ENCODE measurements at regions not wholly inside any gene's neighbourhood (a gene's known extent, or its start where the extent isn't known, plus 50 kb on each side); places are given as distances from the start of the nearest gene placed in this dataset.
A peak's percentile ranks its signal among the peaks of the same experiment; 100 is the strongest.
"Not testable (repeated sequence)": the region's sequence is repeated elsewhere in the genome, so short reads cannot be mapped to it uniquely, and the experiment has no call there.

DNA sequence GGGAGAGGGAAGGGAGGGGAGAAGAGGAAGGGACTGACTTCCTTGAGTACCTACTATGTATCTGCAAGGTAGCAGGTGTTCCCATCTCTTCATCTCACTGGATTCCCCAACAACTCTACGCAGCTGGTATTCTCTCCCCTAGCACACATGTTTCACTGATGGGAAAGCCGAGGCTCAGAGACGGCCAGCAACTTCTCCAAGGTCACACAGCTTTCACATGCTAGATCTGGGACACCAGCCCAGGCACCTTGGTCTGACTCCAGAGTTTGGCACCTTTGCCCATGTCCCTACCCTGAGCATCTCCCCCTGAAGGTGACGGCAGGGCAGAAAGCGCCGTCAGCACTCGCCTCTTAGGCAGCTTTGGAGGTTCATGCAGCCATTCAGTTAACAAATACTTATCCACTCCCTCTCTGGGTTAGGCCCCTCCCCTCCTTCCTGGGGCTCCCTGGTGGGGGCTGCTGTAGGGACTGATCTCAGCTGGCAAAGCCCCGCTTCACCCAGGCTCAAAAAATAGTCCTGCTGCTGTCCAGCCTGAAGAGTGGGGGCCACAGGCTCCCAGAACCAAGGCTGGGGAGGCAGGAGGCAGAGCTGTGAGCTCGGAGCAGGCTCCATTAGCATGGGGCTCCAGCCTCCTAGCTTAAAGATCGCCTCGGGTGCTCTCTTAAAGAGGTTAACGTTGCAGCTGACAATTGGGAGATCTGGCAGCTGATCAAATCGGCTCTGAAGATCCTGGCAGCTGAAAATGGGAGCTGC, 79.4 kb downstream of the IGLL1 start:
- no peak for DNase-seq

- no peak for DNase-seq
Observed at GRCh38 chr22:23499845-23500500, 80.1 kb downstream of the IGLL1 start.

DNA sequence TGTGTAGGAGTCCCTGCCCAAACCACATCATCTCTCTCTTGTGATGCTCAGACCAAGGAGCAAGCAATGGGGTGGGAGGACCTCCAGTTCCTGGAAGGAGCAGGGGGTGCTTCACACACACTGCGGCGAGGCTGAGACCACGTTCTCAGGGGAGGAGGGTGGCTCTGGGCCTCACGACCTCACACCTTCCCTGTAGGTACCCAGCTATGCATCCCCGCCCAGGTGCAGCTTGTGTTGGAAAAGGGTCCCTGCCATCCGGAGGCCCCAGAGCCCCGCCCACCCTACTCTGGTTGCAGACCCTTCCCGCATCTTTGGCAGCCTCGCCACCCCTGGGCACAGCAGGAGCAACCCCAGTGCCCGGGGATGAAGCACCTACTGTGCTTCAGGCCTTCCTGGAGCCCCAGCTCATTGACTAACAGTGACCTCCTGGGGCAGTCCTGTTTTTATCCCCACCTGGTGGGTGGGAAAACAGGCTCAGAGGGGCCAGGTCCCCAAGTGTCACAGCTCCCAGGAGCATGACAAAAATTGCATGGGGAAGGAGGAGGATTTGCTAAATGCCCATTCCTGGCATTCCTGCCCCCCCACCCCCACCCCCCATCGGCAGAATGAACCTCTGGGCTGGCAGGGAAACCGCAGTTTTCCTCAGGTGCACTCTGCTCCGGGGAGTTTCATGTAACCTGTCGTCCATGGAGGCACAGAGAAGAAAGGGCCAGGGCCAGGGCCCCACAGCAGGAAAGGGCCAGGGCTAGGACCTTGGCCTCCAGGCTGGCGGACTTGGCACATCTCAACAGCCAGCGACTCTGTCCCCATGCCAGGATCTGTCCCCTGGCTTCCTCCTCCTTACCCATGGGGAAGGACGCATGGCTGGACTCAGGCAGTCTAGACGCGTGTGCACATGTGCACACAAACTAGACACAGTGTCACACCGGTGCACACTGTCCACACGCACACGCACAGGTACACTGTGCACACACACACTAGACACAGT, 81.0 kb downstream of the IGLL1 start:
- no peak for DNase-seq

- DNase-seq: not testable (repeated sequence)
Observed at GRCh38 chr22:23497889-23498288, 82.2 kb downstream of the IGLL1 start.

DNA sequence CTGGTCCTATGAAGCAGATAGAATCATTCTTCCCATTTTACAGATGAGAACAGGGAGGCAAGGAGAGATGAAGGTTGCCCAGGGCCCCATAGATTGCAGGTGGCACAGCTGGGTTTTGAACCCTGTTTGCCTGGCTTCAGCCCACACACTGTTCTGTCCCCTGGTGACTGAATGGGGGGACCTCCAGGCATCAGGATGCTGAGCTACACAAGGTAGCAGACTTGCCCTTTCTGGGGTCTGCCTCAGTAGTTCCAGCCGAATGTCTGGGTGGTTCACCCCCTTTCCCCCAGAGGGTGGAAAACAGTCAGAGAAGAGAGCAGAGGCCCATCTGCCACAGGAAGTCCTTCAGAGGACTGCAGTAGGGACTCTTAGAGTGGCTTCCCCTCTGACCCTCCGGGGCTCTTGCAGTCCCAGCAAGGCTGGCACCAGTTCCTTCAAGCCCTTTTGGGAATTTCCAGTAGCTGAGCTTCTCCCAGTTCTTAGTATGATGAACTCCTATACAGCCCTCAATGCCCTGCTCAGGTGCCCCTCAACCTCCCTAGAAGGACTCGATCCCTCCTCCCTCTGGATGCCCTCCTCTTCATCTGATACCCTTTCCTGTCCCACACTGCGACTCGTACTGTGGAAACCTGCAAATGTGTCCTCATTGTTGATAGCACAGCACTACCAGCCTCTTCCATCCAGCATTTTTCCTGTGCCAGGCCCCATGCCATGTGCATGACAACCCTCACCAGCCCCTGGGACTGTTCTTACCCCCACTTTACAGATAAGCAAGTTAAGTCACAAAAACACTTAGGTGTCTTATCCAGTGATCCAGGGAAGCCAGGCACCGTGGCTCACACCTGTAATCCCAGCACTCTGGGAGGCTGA, 82.8 kb downstream of the IGLL1 start:
- no peak for DNase-seq

DNA sequence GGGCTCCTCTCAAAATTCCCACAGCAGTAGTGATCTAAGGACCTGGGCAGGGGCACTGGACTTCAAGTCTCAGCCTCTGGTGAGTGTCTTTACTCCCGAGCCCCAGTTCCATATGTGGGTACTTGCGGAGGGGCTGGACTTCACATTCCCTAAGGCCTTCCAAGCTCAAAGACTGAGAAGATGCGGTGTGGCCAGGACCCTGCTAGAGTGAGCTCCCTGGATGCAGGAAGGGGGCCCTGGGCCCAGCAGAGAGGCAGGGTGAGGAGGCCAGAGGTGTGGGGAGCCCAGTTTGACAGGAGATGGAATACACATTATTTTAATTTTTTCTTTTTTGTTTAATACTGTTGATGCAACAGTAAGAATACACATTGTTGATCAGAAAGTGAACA, 83.7 kb downstream of the IGLL1 start:
- no peak for DNase-seq

GRCh38 chr22:23495614-23496444, 84.3 kb downstream of the IGLL1 start:
- DNase-seq: peak in 1 of 5 experiments; percentile 46

DNA sequence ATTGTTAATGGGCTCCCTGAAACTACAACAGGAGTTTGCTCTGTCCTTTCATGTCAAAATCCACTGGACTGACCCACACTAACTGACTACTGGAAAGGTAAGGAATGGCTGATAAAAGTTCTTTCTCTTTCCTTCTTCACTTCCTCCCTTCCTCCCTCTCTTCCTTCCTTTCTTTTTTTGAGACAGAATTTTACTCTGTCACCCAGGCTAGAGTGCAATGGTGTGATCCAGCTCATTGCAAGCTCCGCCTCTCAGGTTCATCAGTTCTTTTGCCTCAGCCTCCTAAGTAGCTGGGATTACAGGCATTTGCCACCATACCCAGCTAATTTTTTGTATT, 85.2 kb downstream of the IGLL1 start:
- DNase-seq: no peak

- DNase-seq: no peak
Observed at GRCh38 chr22:23485490-23485889, 94.6 kb downstream of the IGLL1 start.

DNA sequence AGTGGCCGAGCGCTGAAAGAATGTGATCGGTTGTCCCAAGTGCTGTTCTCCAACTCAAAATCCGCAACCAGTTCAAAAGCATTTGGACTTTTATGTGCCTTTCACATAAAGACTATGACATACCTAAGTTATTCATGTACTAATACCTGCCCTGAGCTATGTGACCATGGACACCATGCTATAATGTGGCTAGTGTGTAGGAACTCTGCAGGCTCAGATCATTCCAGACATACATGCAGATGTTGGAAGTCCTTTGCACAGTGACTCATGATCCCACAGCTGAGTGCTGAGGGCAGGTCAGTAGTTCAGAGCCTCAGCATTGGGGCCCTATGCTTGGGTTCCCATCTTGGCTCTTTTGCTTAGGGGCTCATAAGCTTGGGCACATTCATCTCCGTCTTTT, 95.4 kb downstream of the IGLL1 start:
- no peak for DNase-seq

GRCh38 chr22:23481369-23481768, 98.7 kb downstream of the IGLL1 start:
- DNase-seq: no peak

- DNase-seq: peak in 1 of 5 experiments; percentile 36
Observed at GRCh38 chr22:23478175-23478574, 101.9 kb downstream of the IGLL1 start.

DNA sequence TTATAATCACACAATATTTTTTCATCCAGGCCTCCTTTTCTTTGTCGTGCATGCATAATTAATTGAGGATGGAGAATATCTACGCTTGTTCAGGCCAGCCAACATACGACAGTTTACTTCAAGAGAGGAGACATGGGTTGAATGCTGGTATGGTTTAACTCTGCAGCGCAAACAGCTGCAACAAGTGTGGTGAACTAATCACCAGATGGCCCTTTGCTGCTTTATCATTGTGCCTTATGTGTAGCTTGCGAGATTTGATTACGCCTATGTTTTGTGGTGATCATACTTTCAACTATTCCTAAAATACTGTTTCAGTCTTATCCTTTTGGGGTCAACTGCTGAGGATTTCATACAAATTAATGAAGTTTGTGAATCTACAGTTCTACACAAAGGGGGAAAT, 105.6 kb downstream of the IGLL1 start:
- DNase-seq: not testable (repeated sequence)

- DNase-seq: no peak
Observed at GRCh38 chr22:23473901-23474300, 106.2 kb downstream of the IGLL1 start.

DNA sequence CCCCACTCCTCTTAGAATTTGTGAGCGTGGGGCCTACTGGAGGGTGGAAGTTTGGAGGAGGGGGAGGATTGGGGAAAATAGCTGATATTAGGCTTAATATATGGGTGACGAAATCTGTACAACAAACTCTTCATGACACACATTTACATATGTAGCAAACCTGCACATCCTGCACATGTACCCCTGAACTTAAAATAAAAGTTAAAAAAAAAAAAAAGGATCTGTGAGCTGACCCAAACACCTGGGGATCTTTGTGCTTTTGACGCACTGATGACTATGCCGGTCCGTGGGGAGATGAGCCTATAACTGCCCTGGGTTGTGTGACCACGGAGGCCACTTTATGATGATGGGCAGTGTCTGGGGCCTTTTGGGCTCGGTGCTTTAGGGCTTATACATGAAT, 107.7 kb downstream of the IGLL1 start:
- DNase-seq: not testable (repeated sequence)

- DNase-seq: no peak
Observed at GRCh38 chr22:23471698-23472097, 108.4 kb downstream of the IGLL1 start.

GRCh38 chr22:23470811-23471389, 109.2 kb downstream of the IGLL1 start:
- DNase-seq: no peak

GRCh38 chr22:23467721-23468294, 112.3 kb downstream of the IGLL1 start:
- no peak for DNase-seq

DNA sequence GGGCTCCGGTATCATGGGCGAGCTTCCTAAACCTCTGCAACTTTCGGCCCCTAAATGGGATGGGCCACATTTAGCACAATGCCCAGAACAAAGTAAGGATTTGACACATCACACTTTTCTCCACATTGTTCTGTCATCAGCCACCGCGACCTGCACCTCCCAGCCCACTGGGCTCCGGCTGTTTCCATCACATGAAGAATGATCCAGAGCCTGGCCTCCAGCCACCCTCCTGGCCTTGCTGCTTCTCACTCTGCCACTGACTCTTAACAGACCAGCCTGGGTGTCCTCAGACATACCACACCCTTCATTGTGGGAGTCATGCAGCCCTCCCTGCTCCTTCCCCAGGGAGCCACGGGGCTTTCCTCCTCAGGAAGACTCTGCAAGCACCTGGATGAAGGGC, 113.7 kb downstream of the IGLL1 start:
- DNase-seq: no peak

DNA sequence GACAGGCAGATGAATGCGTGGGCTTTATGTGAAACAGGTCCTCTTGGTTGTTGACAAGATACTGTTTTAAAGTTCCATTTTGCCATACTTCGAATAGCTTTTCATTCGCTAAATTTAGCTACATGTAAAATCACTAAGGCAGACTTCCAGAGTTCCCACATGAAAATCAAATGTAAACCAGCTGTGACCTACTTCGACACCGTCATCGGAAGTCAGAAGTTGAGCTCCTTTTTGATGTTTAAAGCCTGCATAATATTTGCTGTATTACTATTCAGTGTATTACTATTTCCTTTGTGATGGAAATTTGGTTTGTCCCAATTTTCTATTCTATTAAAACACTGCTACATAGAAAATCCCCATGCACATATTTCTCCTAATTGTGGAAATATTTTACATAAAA, 115.3 kb downstream of the IGLL1 start:
- not testable (repeated sequence) for DNase-seq

Data from T-helper 2 cell (primary cell).